Fibroblast of pulmonary artery (primary cell): ENCODE measurements at regions not wholly inside any gene's neighbourhood (a gene's known extent, or its start where the extent isn't known, plus 50 kb on each side); places are given as distances from the start of the nearest gene placed in this dataset.
A peak's percentile ranks its signal among the peaks of the same experiment; 100 is the strongest.

Experiments
- DNase-seq: peaks from one replicate; pipeline ENCODE4 v3.0.0-alpha.2; 2010; ENCODE audit warnings: low read depth
- H3K4me3 ChIP-seq: replicated peaks from 2 replicates; pipeline ENCODE4 v1.5.1; 2011; ENCODE audit warnings: low read depth, mild to moderate bottlenecking, control low read depth, low read length, moderate library complexity
- CTCF ChIP-seq: IDR thresholded peaks from 2 replicates; pipeline ENCODE4 v1.5.1; 2011; ENCODE audit warnings: mild to moderate bottlenecking, control low read depth, low read length, inconsistent platforms; ENCODE audit errors: missing control alignments

DNA sequence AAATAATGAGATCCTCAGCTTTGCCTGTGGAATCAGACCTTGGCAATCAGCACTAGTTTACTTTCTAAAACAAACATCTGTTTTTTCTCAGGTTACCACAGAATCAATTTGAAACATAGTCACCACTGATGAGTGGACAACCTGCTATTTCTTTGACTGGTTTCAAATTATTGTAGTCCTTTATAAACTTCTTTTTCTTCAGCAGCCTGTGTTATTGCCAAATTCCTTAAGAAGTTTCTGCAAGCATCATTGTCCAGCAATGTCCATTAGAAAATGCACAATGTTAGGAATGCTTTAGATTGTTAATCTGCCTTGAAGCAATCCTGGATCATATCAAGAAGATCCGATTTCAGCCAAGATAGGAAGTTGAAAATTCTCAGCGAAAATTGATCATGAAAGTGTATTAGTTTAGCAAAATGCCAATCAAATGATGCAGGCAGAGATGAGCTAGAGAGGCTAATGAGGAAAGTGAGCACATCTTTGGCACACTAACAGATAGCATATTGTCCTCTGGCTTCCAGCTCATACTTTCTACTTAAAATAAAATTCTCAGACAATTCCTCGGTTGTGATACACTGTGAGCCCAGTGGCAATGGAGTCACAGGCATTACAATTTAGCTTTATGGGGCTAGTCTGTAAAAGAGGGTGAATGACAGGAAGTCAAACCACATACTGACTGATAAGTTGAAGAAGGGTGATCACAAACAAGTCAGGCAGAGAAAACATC is 270.6 kb downstream of the SLITRK6 start:
- no peak overlapping the region for H3K4me3 ChIP-seq
- peak; percentile 49 for DNase-seq
- no peak for TF ChIP-seq CTCF

- TF ChIP-seq CTCF, result no peak
- no peak for DNase-seq
- H3K4me3 ChIP-seq, result no peak overlapping the region
These were observed 271.9 kb downstream of the SLITRK6 start for GRCh38 chr13:85527316-85527715.

DNA sequence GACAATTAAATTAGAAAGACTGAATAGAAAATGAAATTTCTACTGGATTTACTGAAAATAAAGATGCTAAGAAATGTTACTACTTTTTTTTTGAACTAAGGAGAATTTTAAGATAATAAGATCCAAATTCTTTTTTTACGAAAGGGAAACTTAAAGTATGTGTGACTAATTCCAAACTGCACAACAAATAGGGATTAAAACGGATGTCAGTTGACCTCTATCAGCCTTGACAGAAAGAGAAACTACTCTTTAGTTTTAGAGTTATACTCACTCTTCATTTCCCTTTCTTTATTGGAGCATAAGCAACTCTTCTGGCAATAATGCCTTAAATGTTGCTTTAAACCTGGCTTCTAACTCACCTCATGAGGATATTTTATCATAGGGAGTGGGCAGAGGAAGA is 273.8 kb downstream of the SLITRK6 start:
- H3K4me3 ChIP-seq, result no peak overlapping the region
- no peak for DNase-seq
- no peak for TF ChIP-seq CTCF

DNA sequence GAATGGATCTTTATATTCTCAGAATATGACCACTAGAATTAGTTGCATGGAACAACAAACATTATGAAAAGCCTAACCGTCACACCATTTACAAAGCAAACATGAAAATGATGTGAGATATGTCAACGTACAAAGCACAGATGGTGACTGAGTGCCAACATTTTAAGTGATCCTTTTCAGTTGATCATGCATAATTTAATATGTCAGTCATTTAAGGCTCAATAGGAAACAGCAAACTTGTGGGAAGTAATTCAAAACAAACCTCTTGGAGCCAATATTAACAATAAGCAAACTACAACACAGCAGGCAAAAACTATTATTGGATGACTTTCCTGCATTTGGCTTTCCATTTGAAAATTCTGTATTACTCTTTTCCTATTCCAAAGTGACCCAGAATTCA is 277.6 kb downstream of the SLITRK6 start:
- H3K4me3 ChIP-seq, result no peak overlapping the region
- no peak for TF ChIP-seq CTCF
- no peak for DNase-seq

- no peak for TF ChIP-seq CTCF
- no peak overlapping the region for H3K4me3 ChIP-seq
- peak; percentile 68 for DNase-seq
These were observed 278.8 kb downstream of the SLITRK6 start for GRCh38 chr13:85520445-85520844.

DNA sequence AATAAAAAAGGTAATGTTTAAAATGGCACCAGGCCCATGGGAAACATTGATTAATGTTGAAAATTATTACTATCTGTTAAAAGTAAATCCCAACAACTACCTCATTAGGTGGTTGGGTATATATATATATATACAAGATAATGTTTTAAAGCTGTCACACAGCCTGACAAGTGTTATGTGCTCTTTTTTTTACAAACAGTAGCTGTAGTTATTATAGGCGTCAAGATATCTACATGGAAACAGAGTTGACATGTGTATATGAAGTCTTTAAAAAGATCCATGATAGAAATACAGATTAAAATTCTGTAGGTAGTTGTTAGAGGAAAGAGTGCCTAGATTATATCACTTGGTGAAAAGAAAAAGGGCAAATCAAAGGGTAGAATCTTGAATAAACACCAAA is 279.9 kb downstream of the SLITRK6 start:
- H3K4me3 ChIP-seq, result no peak overlapping the region
- TF ChIP-seq CTCF, result no peak
- no peak for DNase-seq

GRCh38 chr13:85512421-85512820 is 286.8 kb downstream of the SLITRK6 start:
- no peak for DNase-seq
- no peak for TF ChIP-seq CTCF
- H3K4me3 ChIP-seq, result no peak overlapping the region
